Activated naive CD8-positive, alpha-beta T cell treated with anti-CD3 and anti-CD28 coated beads for 36 hours (primary cell): ENCODE measurements at regions not wholly inside any gene's neighbourhood (a gene's known extent, or its start where the extent isn't known, plus 50 kb on each side); places are given as distances from the start of the nearest gene placed in this dataset.

Experiments used
- DNase-seq: peaks from one replicate; pipeline ENCODE4 v3.0.0; 2021
- H3K27ac Mint-ChIP-seq: one replicate; pipeline ENCODE4 v1.8.0; 2022; ENCODE audit warnings: mild to moderate bottlenecking, moderate library complexity, mixed read lengths
- H3K27me3 Mint-ChIP-seq: one replicate; pipeline ENCODE4 v1.8.0; 2022; ENCODE audit warnings: mild to moderate bottlenecking, mixed read lengths
- H3K36me3 Mint-ChIP-seq: one replicate; pipeline ENCODE4 v1.8.0; 2021; ENCODE audit warnings: mild to moderate bottlenecking, mixed read lengths
- H3K4me1 Mint-ChIP-seq: one replicate; pipeline ENCODE4 v1.8.0; 2021; ENCODE audit warnings: mixed read lengths
- H3K4me3 Mint-ChIP-seq: one replicate; pipeline ENCODE4 v1.8.0; 2022; ENCODE audit warnings: mild to moderate bottlenecking, moderate library complexity, mixed read lengths
- H3K9me3 Mint-ChIP-seq: one replicate; pipeline ENCODE4 v1.8.0; 2022; ENCODE audit warnings: mixed read lengths

- Mint-ChIP-seq H3K4me1 (no peaks in the 10 kb centered on the region), H3K9me3 (no peaks in the 10 kb centered on the region), H3K27ac (no peak overlapping the region), H3K4me3 (no peak overlapping the region), H3K36me3 (no peaks in the 10 kb centered on the region), H3K27me3 (peaks cover under 1% of the 10 kb centered on the region)
- DNase-seq = no peak
Observed at GRCh38 chr20:40196846-40197436, 492.1 kb downstream of the MAFB start.

DNA sequence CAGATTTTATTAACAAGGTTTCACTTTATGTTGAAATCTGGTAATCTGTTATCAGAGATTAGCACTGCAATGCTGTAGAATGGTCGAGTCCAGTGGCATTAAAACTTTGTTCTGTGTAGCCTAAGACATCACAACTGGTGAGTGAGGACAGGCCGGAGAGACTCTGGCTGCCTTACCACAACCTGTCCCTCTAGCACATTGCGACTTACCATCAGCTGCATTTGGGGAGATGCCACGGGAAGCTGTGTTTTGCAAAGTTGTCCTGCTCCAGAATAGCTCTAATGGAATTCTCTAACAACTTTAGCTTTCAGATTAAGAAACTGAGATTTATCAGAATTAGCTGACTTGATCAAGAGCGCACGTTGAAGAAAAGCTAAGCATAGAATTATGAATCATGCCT lies 493.3 kb downstream of the MAFB start:
- H3K36me3 Mint-ChIP-seq = no peaks in the 10 kb centered on the region
- H3K27me3 Mint-ChIP-seq = no peaks in the 10 kb centered on the region
- H3K27ac Mint-ChIP-seq = no peak overlapping the region
- no peaks in the 10 kb centered on the region for H3K9me3 Mint-ChIP-seq
- H3K4me3 Mint-ChIP-seq = no peak overlapping the region
- H3K4me1 Mint-ChIP-seq = no peaks in the 10 kb centered on the region
- DNase-seq = no peak

- Mint-ChIP-seq H3K9me3 (no peaks in the 10 kb centered on the region), H3K36me3 (no peaks in the 10 kb centered on the region)
Observed at GRCh38 chr20:40192529-40192928, 496.5 kb downstream of the MAFB start.

GRCh38 chr20:40192081-40192480 lies 497.0 kb downstream of the MAFB start:
- DNase-seq = no peak
- H3K4me1 Mint-ChIP-seq = no peaks in the 10 kb centered on the region
- H3K27me3 Mint-ChIP-seq = peaks cover 13% of the 10 kb centered on the region
- H3K4me3 Mint-ChIP-seq = no peak overlapping the region
- H3K9me3 Mint-ChIP-seq = no peaks in the 10 kb centered on the region
- no peaks in the 10 kb centered on the region for H3K36me3 Mint-ChIP-seq
- H3K27ac Mint-ChIP-seq = no peak overlapping the region

More at GRCh38 chr20:40192529-40192928, 496.5 kb downstream of the MAFB start:
- DNase-seq = no peak
- no peaks in the 10 kb centered on the region for H3K4me1 Mint-ChIP-seq
- H3K4me3 Mint-ChIP-seq = no peak overlapping the region
- no peak overlapping the region for H3K27ac Mint-ChIP-seq
- peaks cover 13% of the 10 kb centered on the region for H3K27me3 Mint-ChIP-seq

DNA sequence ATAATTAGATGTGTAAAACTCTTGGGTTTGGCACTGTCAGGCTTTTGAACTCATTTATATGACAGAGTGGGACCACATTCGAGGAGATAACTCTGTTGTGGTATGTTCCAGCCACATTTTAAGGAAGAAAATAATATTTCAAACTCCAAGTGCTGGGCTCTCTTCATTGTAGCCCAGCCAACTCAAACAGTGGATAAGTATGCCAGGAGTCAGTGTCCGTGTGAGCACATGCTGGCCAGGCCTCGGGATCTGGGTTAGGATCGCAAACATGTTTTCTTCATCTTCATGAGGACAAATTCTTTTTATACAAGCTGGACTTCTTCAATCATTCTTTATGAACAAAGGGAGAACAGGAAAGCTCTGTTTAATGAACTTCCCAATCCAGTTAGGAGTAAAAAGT lies 497.5 kb downstream of the MAFB start:
- DNase-seq = no peak
- Mint-ChIP-seq H3K27me3 (peaks cover 13% of the 10 kb centered on the region), H3K4me1 (no peaks in the 10 kb centered on the region), H3K4me3 (no peak overlapping the region), H3K36me3 (no peaks in the 10 kb centered on the region), H3K27ac (no peak overlapping the region), H3K9me3 (no peaks in the 10 kb centered on the region)

- no peaks in the 10 kb centered on the region for H3K9me3 Mint-ChIP-seq
- no peaks in the 10 kb centered on the region for H3K4me1 Mint-ChIP-seq
- DNase-seq = no peak
- no peak overlapping the region for H3K27ac Mint-ChIP-seq
- no peak overlapping the region for H3K4me3 Mint-ChIP-seq
- peaks cover 13% of the 10 kb centered on the region for H3K27me3 Mint-ChIP-seq
- H3K36me3 Mint-ChIP-seq = no peaks in the 10 kb centered on the region
Observed at GRCh38 chr20:40189621-40190020, 499.4 kb downstream of the MAFB start.

DNA sequence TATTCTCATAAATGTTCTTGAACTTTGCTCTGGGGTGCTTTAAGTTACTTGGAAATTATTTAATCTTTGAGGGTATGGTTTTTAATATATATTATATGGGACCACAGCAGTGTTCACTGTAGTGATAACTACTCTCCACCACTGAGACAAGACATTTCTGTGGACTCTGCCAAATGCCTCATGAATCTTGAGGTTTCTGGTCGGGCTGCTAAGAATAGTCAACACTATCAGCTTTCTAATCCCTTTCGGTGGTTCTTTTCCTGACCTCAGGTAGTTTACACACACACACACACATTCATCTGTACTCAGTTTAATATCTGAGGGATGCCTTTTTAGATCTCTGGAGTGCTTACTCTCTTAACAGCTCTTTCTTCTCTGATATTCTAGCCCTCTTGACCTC lies 500.7 kb downstream of the MAFB start:
- H3K4me1 Mint-ChIP-seq = no peaks in the 10 kb centered on the region
- H3K4me3 Mint-ChIP-seq = no peak overlapping the region
- no peaks in the 10 kb centered on the region for H3K9me3 Mint-ChIP-seq
- peaks cover 13% of the 10 kb centered on the region for H3K27me3 Mint-ChIP-seq
- H3K27ac Mint-ChIP-seq = no peak overlapping the region
- H3K36me3 Mint-ChIP-seq = no peaks in the 10 kb centered on the region
- no peak for DNase-seq

GRCh38 chr20:40186826-40187225 lies 502.2 kb downstream of the MAFB start:
- Mint-ChIP-seq H3K36me3 (no peaks in the 10 kb centered on the region), H3K4me3 (no peak overlapping the region), H3K9me3 (no peaks in the 10 kb centered on the region), H3K4me1 (no peaks in the 10 kb centered on the region), H3K27me3 (peaks cover 13% of the 10 kb centered on the region), H3K27ac (no peak overlapping the region)
- no peak for DNase-seq

DNA sequence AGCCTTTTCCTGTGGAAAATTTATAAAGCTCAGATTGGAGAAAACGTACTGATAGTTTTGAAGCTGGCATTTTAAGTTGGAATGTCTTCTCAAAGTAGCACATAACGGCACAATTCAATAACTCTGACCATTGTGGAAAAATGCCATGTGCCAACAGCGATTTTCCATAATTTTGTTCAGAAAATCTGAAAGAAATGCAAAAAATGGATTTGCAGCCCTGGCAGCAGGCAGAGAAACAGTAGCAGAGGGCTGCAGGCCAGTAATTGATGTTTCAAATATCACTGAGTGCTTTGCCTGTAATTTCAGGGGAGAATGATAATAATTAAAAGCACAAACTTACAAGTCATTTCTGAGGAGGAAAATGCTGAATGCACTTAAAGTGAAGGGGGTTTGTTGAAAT lies 507.4 kb downstream of the MAFB start:
- H3K36me3 Mint-ChIP-seq = no peaks in the 10 kb centered on the region
- H3K4me1 Mint-ChIP-seq = no peaks in the 10 kb centered on the region
- H3K27me3 Mint-ChIP-seq = no peaks in the 10 kb centered on the region
- no peak overlapping the region for H3K27ac Mint-ChIP-seq
- no peaks in the 10 kb centered on the region for H3K9me3 Mint-ChIP-seq
- no peak for DNase-seq
- H3K4me3 Mint-ChIP-seq = no peak overlapping the region

- Mint-ChIP-seq H3K27ac (no peak overlapping the region), H3K36me3 (no peaks in the 10 kb centered on the region), H3K4me1 (no peaks in the 10 kb centered on the region), H3K9me3 (no peaks in the 10 kb centered on the region), H3K4me3 (no peak overlapping the region), H3K27me3 (peaks cover 10% of the 10 kb centered on the region)
- DNase-seq = no peak
Observed at GRCh38 chr20:40176098-40176841, 512.8 kb downstream of the MAFB start.

DNA sequence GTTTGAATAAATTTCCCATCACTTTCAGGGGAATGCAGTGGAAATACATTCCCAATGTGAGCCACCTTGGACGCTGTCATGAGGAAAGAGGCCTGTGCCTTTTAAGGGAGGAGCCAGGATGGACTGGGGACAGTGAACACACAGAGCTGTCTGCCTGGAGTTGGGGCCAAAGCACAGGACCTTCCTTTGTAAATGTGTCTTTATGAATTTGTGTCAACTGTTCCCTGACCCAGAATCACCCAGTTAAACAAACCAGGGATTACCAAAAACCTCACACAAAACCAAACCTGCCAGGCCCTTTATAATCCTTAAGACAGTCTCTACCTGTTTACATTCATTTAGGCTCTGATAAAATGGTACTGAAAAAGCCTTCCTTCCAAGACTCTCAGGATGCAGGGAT lies 513.7 kb downstream of the MAFB start:
- DNase-seq = no peak
- no peaks in the 10 kb centered on the region for H3K9me3 Mint-ChIP-seq
- H3K27ac Mint-ChIP-seq = no peak overlapping the region
- H3K4me1 Mint-ChIP-seq = no peaks in the 10 kb centered on the region
- peaks cover 13% of the 10 kb centered on the region for H3K27me3 Mint-ChIP-seq
- no peak overlapping the region for H3K4me3 Mint-ChIP-seq
- H3K36me3 Mint-ChIP-seq = no peaks in the 10 kb centered on the region

DNA sequence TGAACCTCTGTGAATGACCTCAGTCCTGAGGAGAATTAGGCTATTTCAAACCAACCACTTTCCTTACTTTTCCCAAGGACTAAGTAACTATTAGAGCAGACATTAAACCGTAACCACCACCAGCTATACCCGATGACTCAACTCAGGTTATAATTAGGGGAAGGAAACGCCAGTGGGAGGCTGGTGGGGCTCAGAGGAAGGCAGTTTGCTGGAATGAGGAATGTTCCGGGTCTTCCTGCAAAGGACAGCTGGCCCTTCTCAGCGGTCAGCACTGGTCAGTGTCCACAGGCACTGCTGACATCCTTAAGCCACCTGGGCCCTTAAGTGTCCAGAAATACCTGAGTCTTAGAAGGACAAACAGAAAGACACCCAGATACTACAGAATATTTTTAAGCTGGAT lies 515.2 kb downstream of the MAFB start:
- Mint-ChIP-seq H3K27ac (no peak overlapping the region), H3K4me1 (no peaks in the 10 kb centered on the region), H3K9me3 (no peaks in the 10 kb centered on the region), H3K27me3 (peaks cover 15% of the 10 kb centered on the region), H3K36me3 (no peaks in the 10 kb centered on the region), H3K4me3 (no peak overlapping the region)
- DNase-seq = no peak

DNA sequence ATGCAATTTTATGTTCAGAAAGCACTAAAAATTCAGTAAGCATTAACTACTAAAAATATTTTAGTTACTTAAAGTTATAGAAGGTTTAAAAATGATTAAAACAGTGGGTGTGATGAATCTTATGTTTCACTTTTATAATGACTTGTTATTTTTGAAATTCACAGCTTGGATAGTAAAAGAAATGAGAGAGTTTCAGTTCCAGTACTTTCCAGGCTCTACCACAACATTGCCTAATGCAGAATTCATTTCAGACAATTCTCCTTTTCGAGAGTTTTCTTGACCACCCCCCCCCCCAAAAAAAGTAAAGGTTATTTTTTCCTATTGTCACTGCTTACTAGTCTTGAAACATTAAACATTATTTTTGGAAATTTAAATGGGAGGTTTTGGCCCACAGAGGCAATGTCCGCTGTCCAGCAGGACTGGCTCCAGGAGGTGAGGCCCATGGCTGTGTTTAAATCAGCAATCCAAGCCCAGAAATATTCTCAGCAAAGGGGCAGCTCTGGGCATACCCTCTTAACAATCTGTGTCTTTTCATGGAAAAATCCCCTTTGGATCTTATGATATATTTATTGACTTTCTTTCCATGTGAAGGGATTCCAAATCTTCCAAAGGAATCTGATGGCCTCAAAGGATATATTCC lies 519.9 kb downstream of the MAFB start:
- peaks cover 13% of the 10 kb centered on the region for H3K27me3 Mint-ChIP-seq
- no peak for DNase-seq
- no peak overlapping the region for H3K27ac Mint-ChIP-seq
- no peak overlapping the region for H3K4me3 Mint-ChIP-seq
- no peaks in the 10 kb centered on the region for H3K9me3 Mint-ChIP-seq
- H3K4me1 Mint-ChIP-seq = no peaks in the 10 kb centered on the region
- H3K36me3 Mint-ChIP-seq = no peaks in the 10 kb centered on the region

GRCh38 chr20:40161391-40161790 lies 527.6 kb downstream of the MAFB start:
- no peaks in the 10 kb centered on the region for H3K9me3 Mint-ChIP-seq
- no peaks in the 10 kb centered on the region for H3K27me3 Mint-ChIP-seq

DNA sequence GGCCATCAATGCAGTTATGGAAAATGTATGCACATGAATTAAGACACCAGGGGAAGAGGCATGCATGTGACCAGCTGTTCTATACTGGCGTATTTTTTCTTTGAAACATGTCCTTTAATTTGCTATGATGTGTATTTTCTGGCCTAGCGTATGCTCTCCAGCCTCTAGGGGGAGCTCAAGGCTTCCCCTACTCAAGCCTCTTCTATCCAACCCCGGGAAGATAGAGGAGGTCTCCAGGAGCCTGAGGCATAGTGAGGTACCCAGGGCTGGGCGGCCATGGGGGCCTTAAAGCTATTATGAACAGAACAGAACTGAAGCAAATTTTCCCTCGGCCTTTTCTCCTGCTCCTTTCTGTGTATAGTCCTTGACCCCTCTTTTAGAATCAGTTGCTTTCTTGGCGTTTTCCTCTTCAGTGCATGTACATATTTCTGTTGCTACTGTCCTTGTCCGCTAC lies 528.9 kb downstream of the MAFB start:
- peak; percentile 10 for DNase-seq
- H3K36me3 Mint-ChIP-seq = no peaks in the 10 kb centered on the region
- H3K4me3 Mint-ChIP-seq = no peak overlapping the region
- H3K27me3 Mint-ChIP-seq = no peaks in the 10 kb centered on the region
- H3K27ac Mint-ChIP-seq = no peak overlapping the region
- H3K4me1 Mint-ChIP-seq = no peaks in the 10 kb centered on the region
- H3K9me3 Mint-ChIP-seq = no peaks in the 10 kb centered on the region

More at GRCh38 chr20:40161391-40161790, 527.6 kb downstream of the MAFB start:
- H3K27ac Mint-ChIP-seq = no peak overlapping the region
- no peaks in the 10 kb centered on the region for H3K4me1 Mint-ChIP-seq
- no peak overlapping the region for H3K4me3 Mint-ChIP-seq
- H3K36me3 Mint-ChIP-seq = no peaks in the 10 kb centered on the region
- no peak for DNase-seq

DNA sequence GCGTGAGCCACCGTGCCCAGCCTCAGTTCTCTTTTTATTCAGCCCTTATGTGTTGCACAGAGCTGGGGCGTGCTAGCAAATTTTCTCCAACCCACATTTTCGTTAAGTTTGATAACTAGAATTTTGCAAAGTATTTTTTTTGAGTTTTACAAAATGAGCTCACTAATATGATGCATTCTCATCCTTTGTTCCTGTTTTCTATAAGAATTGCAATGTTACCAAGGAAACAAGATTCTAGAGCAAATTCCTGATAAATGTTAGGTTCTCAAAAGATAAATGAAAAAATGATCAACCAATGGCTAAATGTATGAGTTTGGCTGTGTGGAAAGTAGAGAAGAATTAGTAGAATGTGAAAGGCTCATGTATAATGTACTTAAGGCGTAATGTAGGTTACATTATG lies 529.8 kb downstream of the MAFB start:
- H3K27me3 Mint-ChIP-seq = peaks cover 2% of the 10 kb centered on the region
- H3K27ac Mint-ChIP-seq = no peak overlapping the region
- no peak for DNase-seq
- no peaks in the 10 kb centered on the region for H3K4me1 Mint-ChIP-seq
- H3K4me3 Mint-ChIP-seq = no peak overlapping the region
- no peaks in the 10 kb centered on the region for H3K9me3 Mint-ChIP-seq
- H3K36me3 Mint-ChIP-seq = no peaks in the 10 kb centered on the region
